KBM-7 (cell line): ENCODE measurements at regions not wholly inside any gene's neighbourhood (a gene's known extent, or its start where the extent isn't known, plus 50 kb on each side); places are given as distances from the start of the nearest gene placed in this dataset.

ENCODE experiments used
- DNase-seq: peaks from one replicate; pipeline ENCODE4 v3.0.0-alpha.2; 2015
- in situ Hi-C: fragments of 300-500 bp; cut with MboI; formaldehyde crosslinking; loops from 2 replicates; pipeline ENCODE4 v1.14.3; 2020; ENCODE audit warnings: low sequenced_read_pairs, low pct_unique_long_range_greater_than_20kb, mixed read lengths

GRCh38 chr1:81335876-81336275 lies 464.9 kb upstream of the ADGRL2 start:
- DNase-seq = no peak
- in situ Hi-C loops = no loop called here

DNA sequence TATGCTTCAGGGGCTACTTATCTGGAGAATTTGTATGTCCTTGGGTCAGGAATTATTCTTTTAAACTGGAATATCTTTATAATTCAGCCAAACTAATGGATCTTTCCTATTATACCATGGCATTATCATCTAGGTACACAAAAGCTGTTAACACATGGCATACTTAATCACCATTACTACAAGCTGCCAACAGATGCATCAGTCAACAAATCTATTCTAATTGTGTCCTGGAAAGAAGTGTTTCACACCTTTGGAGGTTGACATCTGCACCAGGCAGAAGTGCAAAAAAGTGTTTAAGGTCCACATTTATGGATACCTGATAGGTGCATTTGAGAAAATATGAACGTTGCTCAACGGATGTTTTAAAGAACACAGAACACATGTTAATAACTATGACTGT lies 470.2 kb upstream of the ADGRL2 start:
- in situ Hi-C loops = no loop called here
- no peak for DNase-seq

GRCh38 chr1:81330111-81330510 lies 470.6 kb upstream of the ADGRL2 start:
- in situ Hi-C loops = no loop called here
- DNase-seq = no peak

- in situ Hi-C loops = no loop called here
- DNase-seq = no peak
Observed at GRCh38 chr1:81329041-81329440, 471.7 kb upstream of the ADGRL2 start.

DNA sequence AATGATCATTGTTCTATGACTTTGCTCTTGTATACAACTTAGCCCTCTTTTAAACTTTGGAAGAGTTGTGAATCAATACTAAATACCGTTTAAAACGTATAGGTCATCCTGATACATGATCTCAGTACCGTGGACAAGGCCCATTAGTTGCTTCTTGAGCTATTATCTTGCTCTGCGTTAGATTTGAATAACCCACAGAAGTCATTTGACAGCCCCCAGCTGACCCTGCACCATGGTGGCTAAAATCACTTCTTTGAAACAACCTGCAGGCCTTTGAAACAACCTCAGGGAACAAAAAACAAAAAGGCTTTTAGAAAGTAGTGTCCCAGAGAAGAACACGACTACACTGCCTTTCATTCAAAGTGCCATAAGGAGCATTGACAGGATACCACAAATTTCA lies 473.0 kb upstream of the ADGRL2 start:
- in situ Hi-C loops = no loop called here
- no peak for DNase-seq

DNA sequence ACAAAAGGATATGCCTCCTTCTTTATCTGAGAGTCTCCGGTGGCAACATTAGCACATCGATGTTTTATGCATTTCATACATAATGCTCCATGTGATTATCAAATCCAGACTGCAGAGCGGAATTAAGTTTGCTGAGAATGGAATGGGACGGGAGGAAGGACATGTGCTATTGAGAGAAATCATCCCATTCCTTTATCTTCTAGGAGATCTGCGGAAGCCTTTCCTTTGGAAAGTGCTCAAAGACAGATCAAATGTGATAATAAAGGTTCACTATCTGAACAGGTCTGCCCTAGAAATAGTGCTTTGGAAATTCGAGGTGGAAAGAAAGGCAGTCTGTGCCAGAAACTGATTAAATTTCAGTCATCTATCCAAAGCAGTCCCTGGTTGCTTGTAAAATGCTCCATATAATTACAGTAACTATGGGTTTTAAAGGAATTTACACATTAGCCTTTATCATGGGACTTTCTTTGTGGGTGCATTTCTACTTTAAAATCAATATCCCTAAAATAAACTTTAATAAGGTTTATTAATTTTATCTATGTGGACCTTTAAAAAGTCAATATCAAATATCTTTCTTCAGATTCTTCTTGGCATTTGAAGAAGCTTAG lies 473.5 kb upstream of the ADGRL2 start:
- DNase-seq = no peak
- in situ Hi-C loops = no loop called here

DNA sequence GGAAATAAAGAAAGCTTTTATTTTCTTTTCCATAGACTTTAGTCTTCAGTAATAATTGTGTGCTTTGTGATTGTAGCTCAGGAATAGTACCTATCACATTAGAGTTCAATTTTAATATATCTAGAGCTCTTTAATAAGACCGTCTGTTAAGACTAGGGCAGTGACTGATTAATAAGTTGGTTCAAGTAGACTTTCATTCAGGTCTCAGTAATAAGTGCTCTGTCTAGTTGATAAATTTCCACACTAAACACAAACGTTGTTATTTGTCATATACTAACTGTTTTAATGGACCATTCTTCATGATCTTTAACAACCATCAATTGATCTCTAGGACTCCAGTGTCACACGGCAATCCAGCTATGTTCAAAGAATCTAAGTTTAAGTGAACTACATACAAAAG lies 474.5 kb upstream of the ADGRL2 start:
- no peak for DNase-seq
- in situ Hi-C loops = no loop called here

DNA sequence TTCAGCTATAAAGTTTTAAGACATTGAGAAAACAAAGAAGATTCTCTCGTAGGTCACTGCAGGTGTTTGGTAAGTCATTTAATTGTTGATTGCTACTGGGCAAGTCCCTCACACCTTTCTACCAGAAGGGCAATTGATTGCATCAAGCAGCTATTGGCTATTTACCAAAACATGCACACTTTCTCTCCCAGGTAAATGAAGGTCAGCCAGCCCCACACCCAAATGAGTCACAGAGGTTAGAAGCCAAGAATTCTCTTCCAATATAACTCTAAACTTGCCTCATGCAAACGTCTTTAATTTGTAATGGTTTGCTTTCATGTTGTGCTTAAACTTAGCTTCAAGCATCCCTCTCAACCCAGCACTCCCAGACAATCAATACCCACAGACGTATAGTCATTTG lies 475.3 kb upstream of the ADGRL2 start:
- no peak for DNase-seq
- in situ Hi-C loops = no loop called here

DNA sequence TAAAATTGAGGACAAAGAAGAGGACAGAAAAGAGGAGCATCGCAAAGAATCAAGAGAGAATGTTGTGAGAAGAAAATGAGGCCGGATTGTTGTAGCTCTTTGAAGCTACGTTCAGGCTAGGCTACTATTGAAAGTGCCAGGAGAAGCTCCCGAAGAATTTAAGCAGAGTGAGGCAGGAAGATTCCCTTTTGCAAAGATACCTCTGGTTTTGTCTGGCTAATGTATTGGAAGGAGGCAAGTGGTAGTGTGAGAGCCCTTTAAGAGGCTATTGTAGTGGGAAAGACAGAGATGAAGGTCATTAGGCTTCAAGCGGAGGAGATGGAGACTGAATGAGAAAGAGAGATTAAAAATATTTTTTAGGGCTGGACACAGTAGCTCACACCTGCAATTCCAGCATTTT lies 476.9 kb upstream of the ADGRL2 start:
- no peak for DNase-seq
- in situ Hi-C loops = no loop called here

GRCh38 chr1:81317191-81317590 lies 483.5 kb upstream of the ADGRL2 start:
- DNase-seq = no peak
- in situ Hi-C loops = no loop called here

GRCh38 chr1:81314513-81315233 lies 486.1 kb upstream of the ADGRL2 start:
- DNase-seq = no peak
- in situ Hi-C loops = no loop called here

DNA sequence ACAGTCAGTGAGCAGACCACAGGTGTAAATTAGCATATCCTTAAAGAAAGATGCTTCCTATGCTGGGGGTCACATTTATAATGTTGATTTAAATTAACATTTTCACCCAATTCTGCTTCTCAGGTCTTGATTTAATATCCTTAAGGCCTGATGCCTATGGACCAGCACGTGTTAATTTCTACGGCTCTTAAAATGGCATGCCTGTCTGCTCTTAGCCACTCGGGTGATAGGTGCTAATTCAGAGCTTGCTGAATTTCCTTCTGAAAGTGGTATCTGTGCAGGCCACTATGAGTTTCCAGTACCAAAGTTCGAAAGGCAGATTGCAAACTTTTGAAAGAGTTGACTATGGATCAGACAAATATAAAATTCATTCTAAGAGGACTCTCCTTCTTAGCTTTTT lies 487.4 kb upstream of the ADGRL2 start:
- no peak for DNase-seq

GRCh38 chr1:81312272-81312754 lies 488.4 kb upstream of the ADGRL2 start:
- in situ Hi-C loops = no loop called here
- no peak for DNase-seq

More for the DNA sequence above, 487.4 kb upstream of the ADGRL2 start:
- in situ Hi-C loops = no loop called here

GRCh38 chr1:81310250-81310649 lies 490.5 kb upstream of the ADGRL2 start:
- in situ Hi-C loops = no loop called here
- DNase-seq = no peak

GRCh38 chr1:81308191-81308590 lies 492.5 kb upstream of the ADGRL2 start:
- in situ Hi-C loops = no loop called here
- DNase-seq = no peak

GRCh38 chr1:81307786-81308185 lies 492.9 kb upstream of the ADGRL2 start:
- in situ Hi-C loops = no loop called here
- no peak for DNase-seq

- DNase-seq = peak; percentile 8
- in situ Hi-C loops = no loop called here
Observed at GRCh38 chr1:81305997-81306452, 494.7 kb upstream of the ADGRL2 start.

DNA sequence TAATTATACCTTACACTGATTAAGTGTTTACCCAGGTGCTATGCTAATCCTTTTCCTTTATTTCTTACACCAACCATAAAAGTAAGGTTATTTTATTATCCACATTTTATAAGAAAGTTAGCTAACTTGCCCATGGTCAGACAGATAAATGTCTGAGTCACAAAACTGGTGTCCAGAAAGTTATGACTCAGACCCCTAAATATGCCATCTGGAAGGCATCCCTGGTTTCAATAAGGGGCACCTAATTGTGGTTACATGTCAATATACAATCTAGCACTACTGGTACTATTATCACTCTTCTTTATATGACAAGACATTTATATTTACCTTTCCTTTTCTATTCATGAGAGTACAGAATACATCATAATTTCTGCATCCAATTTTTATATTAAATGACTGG lies 496.5 kb upstream of the ADGRL2 start:
- no peak for DNase-seq
- in situ Hi-C loops = no loop called here

GRCh38 chr1:81299892-81300291 lies 500.8 kb upstream of the ADGRL2 start:
- in situ Hi-C loops = no loop called here
- DNase-seq = no peak

- no peak for DNase-seq
- in situ Hi-C loops = no loop called here
Observed at GRCh38 chr1:81298266-81298665, 502.5 kb upstream of the ADGRL2 start.

GRCh38 chr1:81296601-81297000 lies 504.1 kb upstream of the ADGRL2 start:
- in situ Hi-C loops = no loop called here
- no peak for DNase-seq
